ENCODE measurements at regions not wholly inside any gene's neighbourhood (a gene's known extent, or its start where the extent isn't known, plus 50 kb on each side); places are given as distances from the start of the nearest gene placed in this dataset.
"Not testable (repeated sequence)": the region's sequence is repeated elsewhere in the genome, so short reads cannot be mapped to it uniquely, and the experiment has no call there.

DNA sequence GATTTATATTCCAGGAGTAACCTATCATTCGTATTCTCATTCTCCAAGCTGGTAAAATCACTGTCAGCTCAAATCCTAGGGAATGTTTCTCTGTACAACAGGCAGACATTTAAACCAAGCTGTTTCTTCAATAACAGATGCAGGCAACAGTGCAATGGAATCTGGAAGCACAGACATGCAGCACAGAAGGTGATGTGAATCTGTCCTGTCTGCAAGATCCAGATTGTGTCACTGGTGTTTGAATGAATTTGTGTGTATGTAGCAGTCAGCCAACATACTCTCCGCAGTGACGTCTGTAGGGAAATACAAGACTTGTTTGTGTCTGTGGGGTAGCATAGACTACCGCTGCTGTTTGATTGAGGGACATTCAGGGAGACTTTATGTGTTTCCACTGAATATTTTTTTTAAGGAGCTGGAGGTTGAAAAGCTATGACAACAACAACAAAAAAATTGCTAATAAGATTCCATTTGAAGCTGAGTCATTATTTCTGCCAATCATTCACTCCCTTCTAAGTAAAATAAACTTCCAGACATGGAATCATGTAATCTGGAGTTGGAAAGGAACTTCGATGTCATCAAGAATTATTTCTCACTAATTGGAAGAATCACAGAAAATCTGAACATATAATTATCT is 122.9 kb upstream of the MYO3A start:
- no peak for DNase-seq

GRCh38 chr10:25813511-25813910 is 120.5 kb upstream of the MYO3A start:
- DNase-seq: no peak

DNA sequence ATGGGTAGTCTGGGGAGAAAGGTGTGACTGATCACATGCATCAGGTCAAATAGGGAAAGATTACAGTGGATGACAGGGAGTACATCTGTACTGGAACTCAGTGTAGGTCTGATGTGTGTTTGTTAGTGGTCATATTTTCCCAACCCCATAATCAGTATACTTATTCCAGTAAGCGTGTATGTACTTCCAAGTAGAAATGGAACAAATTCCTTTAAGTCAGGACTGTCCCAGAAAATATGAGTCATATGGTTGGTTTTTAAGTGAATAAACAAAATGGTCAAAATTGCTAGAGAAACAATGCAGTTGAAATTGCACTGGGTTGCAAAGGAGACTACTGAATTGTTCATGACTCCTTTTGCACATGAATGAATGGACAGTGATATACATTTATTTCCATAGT is 118.8 kb upstream of the MYO3A start:
- no peak for DNase-seq

GRCh38 chr10:25815999-25816768 is 117.8 kb upstream of the MYO3A start:
- no peak for DNase-seq

DNA sequence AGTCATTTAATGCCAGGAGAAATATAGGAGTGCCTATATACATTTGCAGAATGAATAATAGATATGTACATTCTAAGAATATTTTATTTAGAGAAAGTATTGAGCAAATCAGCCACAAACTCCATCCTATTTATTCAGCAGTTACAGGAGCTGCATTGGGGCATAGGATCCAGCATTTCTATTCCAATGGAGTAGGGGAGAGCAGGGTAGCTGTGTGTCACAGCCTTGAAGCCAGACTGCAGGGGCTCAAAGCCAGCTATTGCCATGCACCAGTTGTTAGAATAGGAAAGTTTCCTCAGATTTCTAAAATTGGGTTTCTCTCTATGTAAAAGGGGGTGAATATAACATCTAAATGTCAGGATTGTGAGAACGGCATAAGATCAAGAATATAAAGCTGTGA is 116.8 kb upstream of the MYO3A start:
- DNase-seq: no peak

DNA sequence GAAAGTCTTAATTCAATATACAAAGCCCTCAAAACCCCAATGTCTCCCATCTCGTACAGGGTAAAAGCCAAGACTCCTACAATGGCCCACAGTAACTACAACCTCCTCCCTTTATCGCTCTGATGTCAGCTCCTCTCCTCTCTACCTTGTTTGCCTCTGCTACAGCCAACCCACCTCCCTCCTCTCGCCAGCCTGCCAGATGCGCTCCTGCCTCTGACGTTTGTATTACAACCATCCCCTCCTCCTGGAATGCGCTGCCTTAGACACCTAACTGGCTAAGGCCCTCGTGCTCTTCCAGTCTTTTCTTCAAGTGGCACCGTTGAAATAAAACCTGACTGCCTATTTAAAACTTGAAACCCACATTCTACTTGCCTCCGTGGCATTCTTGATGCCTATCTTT is 115.3 kb upstream of the MYO3A start:
- DNase-seq: no peak

GRCh38 chr10:25820472-25820871 is 113.6 kb upstream of the MYO3A start:
- no peak for DNase-seq

DNA sequence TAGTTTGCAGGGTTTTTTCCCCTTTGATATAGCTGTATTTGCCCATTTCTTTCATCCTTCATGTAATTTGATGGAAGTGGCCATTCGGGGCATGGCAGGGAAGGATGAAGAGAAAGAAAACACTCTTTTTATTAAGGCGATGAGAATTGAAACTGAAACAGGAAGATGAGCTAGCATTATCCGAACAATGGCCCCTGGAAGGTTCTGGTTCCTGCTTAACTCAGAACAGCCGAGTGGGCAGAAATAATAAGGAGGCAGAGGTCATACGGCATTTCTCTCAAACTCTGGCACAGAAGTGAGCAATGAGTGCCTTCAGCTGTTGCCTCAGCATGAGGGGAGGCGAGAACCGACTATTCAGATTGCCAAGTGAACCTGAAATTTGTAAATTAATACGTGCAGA is 113.2 kb upstream of the MYO3A start:
- DNase-seq: no peak

GRCh38 chr10:25824050-25824449 is 110.0 kb upstream of the MYO3A start:
- no peak for DNase-seq

- DNase-seq: no peak
Observed at GRCh38 chr10:25828475-25828874, 105.6 kb upstream of the MYO3A start.

DNA sequence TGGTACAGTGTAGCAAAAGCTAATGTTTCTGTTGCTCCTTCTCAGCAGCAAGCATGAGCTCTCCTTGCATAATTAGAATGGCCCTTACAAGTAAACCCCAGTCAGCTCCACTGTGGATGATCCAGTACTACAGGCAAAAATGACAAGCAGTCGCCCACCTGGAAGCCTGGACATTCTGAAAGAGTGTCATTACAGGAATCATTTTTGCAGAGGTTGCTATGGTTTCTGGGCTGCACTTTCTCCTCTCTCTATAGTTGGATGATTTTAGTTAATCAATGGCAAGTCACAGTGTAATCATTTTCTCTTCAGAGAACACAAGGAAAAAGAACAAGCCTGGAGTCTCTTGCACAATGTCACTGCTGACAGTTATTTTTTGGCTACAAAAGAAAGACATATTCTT is 102.9 kb upstream of the MYO3A start:
- DNase-seq: no peak

DNA sequence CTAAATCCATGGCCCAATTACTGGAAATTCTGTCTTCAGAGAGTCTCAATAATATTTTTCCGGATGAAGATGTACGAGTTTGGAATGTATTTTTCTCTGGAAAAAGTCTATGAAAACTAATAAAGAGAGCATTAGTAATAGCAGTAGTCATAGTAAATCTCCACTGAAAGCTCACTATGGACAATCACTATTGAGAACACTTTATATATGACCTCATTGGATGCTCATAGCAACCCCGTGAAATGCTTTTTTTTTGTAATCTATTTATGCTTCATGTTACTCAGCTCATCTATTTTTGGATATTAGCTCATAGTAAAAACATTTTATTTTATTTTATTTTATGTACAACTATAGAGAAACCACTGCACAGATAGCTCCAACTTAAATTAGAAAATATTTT is 94.3 kb upstream of the MYO3A start:
- no peak for DNase-seq

- not testable (repeated sequence) for DNase-seq
Observed at GRCh38 chr10:25840875-25841274, 93.2 kb upstream of the MYO3A start.

- DNase-seq: no peak
Observed at GRCh38 chr10:25842146-25842545, 91.9 kb upstream of the MYO3A start.

DNA sequence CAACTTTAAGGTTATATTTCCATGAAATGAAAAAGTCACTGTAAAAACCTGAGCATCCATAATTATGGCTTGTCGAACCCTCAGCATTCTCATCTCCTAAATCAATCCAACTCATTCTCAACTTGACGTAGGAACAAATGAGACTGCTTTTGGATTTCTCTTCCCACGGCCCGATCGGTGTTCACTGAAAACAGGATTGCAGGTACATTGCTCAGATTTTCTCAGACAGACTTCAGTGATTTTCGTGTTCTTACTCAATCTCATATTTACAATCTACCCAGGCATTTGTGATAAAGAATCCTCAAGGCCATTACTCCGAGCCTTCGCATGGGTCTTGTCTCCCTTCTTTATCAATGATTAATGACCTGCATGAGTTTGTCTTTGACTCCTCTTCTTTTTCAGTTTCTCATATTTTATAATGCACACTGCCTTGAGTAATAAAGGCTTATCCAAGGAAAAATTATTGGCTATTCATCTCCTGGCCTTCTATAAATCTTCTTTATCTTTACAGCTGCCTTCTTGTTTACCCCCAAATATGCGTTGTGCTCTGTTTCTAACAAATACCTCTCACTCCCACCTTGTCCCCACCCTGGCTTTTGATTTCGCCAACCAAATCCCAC is 90.4 kb upstream of the MYO3A start:
- DNase-seq: no peak

DNA sequence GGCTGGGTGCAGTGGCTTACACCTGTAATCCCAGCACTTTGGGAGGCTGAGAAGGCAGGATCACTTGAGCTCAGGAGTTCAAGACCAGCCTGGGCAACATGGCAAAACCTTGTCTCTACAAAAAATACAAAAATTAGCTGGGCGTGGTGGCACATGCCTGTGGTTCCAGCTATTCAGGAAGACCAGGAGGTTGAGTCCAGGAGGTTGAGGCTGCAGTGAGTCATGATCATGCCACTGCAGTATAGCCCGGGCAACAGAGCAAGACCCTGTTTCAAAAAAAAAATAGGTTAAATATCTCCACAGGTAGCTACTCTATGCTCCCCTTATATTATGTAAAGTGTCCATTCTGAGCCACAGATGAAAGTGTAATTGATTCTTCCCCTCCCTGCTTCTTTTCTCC is 89.3 kb upstream of the MYO3A start:
- DNase-seq: not testable (repeated sequence)

DNA sequence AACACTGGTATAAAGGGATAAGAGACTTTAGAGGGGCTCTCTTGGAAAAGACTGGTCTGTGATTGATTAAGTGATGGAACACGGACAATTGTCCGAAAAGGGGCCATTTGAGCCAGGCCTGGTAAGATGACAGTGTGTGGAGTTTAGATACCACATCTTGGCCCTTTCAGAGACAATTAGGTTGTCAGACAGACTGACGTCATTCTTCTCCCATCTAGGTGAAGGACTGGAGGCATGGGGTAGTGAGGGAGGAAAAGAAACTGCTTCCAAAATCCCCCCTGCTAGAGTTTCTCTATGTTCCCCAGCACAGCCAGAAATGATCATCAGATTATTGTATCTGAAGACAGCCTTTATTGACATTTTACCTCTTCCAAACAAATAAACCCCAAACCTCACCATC is 84.8 kb upstream of the MYO3A start:
- no peak for DNase-seq

- DNase-seq: no peak
Observed at GRCh38 chr10:25849988-25850387, 84.0 kb upstream of the MYO3A start.

GRCh38 chr10:25851548-25851947 is 82.5 kb upstream of the MYO3A start:
- DNase-seq: no peak

DNA sequence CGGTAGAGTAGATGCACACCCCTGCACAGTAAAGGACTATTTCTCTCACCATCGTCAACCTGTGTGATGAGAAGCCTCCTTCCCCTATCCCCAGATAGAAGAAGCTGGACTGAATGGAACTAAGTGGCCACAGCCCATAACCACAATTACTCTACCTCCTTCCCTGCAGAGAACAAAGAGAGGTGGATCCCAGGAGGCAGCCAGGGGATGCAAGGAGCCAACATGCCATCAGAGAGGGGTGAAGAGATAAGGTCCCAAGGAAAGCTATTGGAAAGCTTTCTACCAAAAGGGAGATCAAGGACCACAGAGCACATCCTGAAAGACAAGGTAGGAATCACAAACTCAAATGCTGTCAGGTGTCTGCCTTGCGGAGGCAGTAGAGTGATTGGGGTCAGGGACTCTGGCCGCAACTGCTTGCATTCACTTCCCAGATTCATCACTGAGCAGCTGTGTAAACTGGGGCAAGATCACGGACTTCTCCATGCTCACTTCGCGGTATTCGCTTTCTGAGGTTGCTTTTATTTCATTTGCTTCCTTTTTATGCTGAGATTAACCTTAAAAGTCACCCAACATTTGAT is 81.6 kb upstream of the MYO3A start:
- DNase-seq: no peak

- DNase-seq: no peak
Observed at GRCh38 chr10:25858076-25858475, 76.0 kb upstream of the MYO3A start.

GRCh38 chr10:25865267-25865666 is 68.8 kb upstream of the MYO3A start:
- DNase-seq: no peak

- no peak for DNase-seq
Observed at GRCh38 chr10:25867321-25867720, 66.7 kb upstream of the MYO3A start.

- DNase-seq: no peak
Observed at GRCh38 chr10:25869067-25869591, 64.9 kb upstream of the MYO3A start.

Data from SIG-M5 (cell line).